ENCODE measurements at regions not wholly inside any gene's neighbourhood (a gene's known extent, or its start where the extent isn't known, plus 50 kb on each side); places are given as distances from the start of the nearest gene placed in this dataset.

GRCh38 chr14:89060191-89060590 lies 235.7 kb downstream of the TTC8 start:
- FAIRE-seq (no peak), DNase-seq (ENCODE audit: low read depth, low spot score) (no peak), ATAC-seq (no peak)
- ChIA-PET SMC1A (ENCODE audit: uncharacterized antibody, unreplicated experiment) (no interaction called here), POLR2A (no interaction called here), CTCF (no interaction called here), RAD21 (ENCODE audit: unreplicated experiment) (interaction anchor here (0.6 kb wide), 1 partner anchor 32 kb away, joined by 3 read pairs; no protein-coding TSS in a partner anchor)
- intact Hi-C loops (cut with micrococcal nuclease; ENCODE audit: unreplicated experiment), result no loop called here
- no peaks in the 10 kb centered on the region for H3K36me3 ChIP-seq (ENCODE audit: control insufficient read depth in 2 of 2, insufficient read depth in 2 of 2, low read length in 1 of 2)
- in situ Hi-C loops (cut with MboI), result no loop called here
- no peaks in the 10 kb centered on the region for H4K20me1 ChIP-seq (ENCODE audit: control insufficient read depth, insufficient read depth)
- H3K9ac ChIP-seq (ENCODE audit: control insufficient read depth, insufficient read depth, low read length), result no peak overlapping the region
- no peaks in the 10 kb centered on the region for H3K9me3 ChIP-seq (replicated peaks; ENCODE audit: control insufficient read depth, insufficient read depth, low read length)
- TF ChIP-seq, protein P1, sequence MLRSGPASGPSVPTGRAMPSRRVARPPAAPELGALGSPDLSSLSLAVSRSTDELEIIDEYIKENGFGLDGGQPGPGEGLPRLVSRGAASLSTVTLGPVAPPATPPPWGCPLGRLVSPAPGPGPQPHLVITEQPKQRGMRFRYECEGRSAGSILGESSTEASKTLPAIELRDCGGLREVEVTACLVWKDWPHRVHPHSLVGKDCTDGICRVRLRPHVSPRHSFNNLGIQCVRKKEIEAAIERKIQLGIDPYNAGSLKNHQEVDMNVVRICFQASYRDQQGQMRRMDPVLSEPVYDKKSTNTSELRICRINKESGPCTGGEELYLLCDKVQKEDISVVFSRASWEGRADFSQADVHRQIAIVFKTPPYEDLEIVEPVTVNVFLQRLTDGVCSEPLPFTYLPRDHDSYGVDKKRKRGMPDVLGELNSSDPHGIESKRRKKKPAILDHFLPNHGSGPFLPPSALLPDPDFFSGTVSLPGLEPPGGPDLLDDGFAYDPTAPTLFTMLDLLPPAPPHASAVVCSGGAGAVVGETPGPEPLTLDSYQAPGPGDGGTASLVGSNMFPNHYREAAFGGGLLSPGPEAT (IDR thresholded peaks at IDR 0.05; ENCODE audit: low read depth), result no peak
- TF ChIP-seq BCL3 (IDR thresholded peaks at IDR 0.05; ENCODE audit: borderline replicate concordance, insufficient read depth, low read depth, low read length, poor library complexity, severe bottlenecking) (no peak), NR2C1 (IDR thresholded peaks at IDR 0.05) (no peak), KAT2A (conservative IDR thresholded peaks at IDR 0.05; ENCODE audit: control insufficient read depth, low read depth, low read length) (no peak), SREBF1 (IDR thresholded peaks at IDR 0.05; ENCODE audit: low read length) (no peak), BACH1 (IDR thresholded peaks at IDR 0.05; ENCODE audit: borderline replicate concordance) (no peak)
- TF ChIP-seq, protein P2, sequence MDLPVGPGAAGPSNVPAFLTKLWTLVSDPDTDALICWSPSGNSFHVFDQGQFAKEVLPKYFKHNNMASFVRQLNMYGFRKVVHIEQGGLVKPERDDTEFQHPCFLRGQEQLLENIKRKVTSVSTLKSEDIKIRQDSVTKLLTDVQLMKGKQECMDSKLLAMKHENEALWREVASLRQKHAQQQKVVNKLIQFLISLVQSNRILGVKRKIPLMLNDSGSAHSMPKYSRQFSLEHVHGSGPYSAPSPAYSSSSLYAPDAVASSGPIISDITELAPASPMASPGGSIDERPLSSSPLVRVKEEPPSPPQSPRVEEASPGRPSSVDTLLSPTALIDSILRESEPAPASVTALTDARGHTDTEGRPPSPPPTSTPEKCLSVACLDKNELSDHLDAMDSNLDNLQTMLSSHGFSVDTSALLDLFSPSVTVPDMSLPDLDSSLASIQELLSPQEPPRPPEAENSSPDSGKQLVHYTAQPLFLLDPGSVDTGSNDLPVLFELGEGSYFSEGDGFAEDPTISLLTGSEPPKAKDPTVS (IDR thresholded peaks at IDR 0.05; ENCODE audit: low read depth, low read length), result no peak
- TF ChIP-seq, protein P3, sequence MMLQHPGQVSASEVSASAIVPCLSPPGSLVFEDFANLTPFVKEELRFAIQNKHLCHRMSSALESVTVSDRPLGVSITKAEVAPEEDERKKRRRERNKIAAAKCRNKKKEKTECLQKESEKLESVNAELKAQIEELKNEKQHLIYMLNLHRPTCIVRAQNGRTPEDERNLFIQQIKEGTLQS (IDR thresholded peaks at IDR 0.05; ENCODE audit: borderline replicate concordance, extremely low read depth, low read depth, low read length), result no peak
- TF ChIP-seq, protein P4, sequence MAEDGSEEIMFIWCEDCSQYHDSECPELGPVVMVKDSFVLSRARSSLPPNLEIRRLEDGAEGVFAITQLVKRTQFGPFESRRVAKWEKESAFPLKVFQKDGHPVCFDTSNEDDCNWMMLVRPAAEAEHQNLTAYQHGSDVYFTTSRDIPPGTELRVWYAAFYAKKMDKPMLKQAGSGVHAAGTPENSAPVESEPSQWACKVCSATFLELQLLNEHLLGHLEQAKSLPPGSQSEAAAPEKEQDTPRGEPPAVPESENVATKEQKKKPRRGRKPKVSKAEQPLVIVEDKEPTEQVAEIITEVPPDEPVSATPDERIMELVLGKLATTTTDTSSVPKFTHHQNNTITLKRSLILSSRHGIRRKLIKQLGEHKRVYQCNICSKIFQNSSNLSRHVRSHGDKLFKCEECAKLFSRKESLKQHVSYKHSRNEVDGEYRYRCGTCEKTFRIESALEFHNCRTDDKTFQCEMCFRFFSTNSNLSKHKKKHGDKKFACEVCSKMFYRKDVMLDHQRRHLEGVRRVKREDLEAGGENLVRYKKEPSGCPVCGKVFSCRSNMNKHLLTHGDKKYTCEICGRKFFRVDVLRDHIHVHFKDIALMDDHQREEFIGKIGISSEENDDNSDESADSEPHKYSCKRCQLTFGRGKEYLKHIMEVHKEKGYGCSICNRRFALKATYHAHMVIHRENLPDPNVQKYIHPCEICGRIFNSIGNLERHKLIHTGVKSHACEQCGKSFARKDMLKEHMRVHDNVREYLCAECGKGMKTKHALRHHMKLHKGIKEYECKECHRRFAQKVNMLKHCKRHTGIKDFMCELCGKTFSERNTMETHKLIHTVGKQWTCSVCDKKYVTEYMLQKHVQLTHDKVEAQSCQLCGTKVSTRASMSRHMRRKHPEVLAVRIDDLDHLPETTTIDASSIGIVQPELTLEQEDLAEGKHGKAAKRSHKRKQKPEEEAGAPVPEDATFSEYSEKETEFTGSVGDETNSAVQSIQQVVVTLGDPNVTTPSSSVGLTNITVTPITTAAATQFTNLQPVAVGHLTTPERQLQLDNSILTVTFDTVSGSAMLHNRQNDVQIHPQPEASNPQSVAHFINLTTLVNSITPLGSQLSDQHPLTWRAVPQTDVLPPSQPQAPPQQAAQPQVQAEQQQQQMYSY (CRISPR knock-in tag; IDR thresholded peaks at IDR 0.05), result no peak
- H3K4me1 ChIP-seq (ENCODE audit: control insufficient read depth, insufficient read depth, low read length), result no peaks in the 10 kb centered on the region
- H3K4me3 ChIP-seq, result no peak overlapping the region
- no TSS peak for BruUV-seq (replicated peaks)
- H3K79me2 ChIP-seq (ENCODE audit: control insufficient read depth, insufficient read depth, low read length), result no peaks in the 10 kb centered on the region
- peaks cover 0 to 2% of the 10 kb centered on the region in 2 experiments; a peak in 1 of 4 replicates for H3K27me3 ChIP-seq (replicated peaks in 1 of 2; ENCODE audit: control insufficient read depth in 2 of 2, insufficient read depth in 2 of 2, low read length in 1 of 2)
- H3K27ac ChIP-seq (ENCODE audit: control insufficient read depth, insufficient read depth), result no peak overlapping the region
- no peak overlapping the region for H2AFZ ChIP-seq (ENCODE audit: control insufficient read depth, low read depth, low read length)
- no peak overlapping the region for H3K4me2 ChIP-seq (ENCODE audit: control insufficient read depth, insufficient read depth)
